Esophagus squamous epithelium (tissue), 5 donors: ENCODE measurements at regions not wholly inside any gene's neighbourhood (a gene's known extent, or its start where the extent isn't known, plus 50 kb on each side); places are given as distances from the start of the nearest gene placed in this dataset.

Source experiments
- DNase-seq: peaks from one replicate; lab custom pipeline; 2025; lab: John Stamatoyannopoulos, UW
- H3K27ac ChIP-seq, 4 donors: fragments of 200-600 bp; sonication (generic); one replicate each; pipeline ENCODE4 v1.5.1; 2016 to 2019; ENCODE audit warnings: mild to moderate bottlenecking in 1 of 4
- H3K27me3 ChIP-seq, 4 donors: fragments of 200-600 bp; sonication (generic); 1 replicate in 3 of 4; 2 replicates in 1 of 4; pipeline versions ENCODE4 v1.5.1 to v1.6.0; 2017 to 2021; ENCODE audit warnings: antibody characterized with exemption in 1 of 4
- H3K36me3 ChIP-seq, 3 donors: fragments of 200-600 bp; sonication (generic); one replicate each; pipeline ENCODE4 v1.5.1; 2016 to 2019
- H3K4me1 ChIP-seq, 3 donors: fragments of 200-600 bp; sonication (generic); one replicate each; pipeline ENCODE4 v1.5.1; 2017 to 2019
- H3K4me3 ChIP-seq, 4 donors: fragments of 200-600 bp; sonication (generic); 1 replicate in 3 of 4; 2 replicates in 1 of 4; pipeline ENCODE4 v1.5.1; 2016 to 2019; ENCODE audit warnings: mild to moderate bottlenecking in 2 of 4, moderate library complexity in 1 of 4
- H3K9me3 ChIP-seq, 3 donors: fragments of 200-600 bp; sonication (generic); one replicate each; pipeline ENCODE4 v1.5.1; 2016 to 2019
- CTCF ChIP-seq, 6 experiments: fragments of 450-650 bp in 4 of 6; fragments of 200-600 bp in 2 of 6; sonication (generic) in 2 of 6; IDR thresholded peaks; one replicate each; pipeline ENCODE4 v1.5.1; 2016 to 2019; ENCODE audit warnings: antibody characterized with exemption in 6 of 6, mild to moderate bottlenecking in 4 of 6, moderate library complexity in 4 of 6
- POLR2A ChIP-seq, 4 donors: fragments of 450-650 bp; IDR thresholded peaks; one replicate each; pipeline ENCODE4 v1.6.1; 2017; ENCODE audit warnings: antibody characterized with exemption in 4 of 4, mild to moderate bottlenecking in 4 of 4, moderate library complexity in 3 of 4
- WGBS, 2 donors: methylation state at CpG; one replicate each; pipeline ENCODE4 v1.1.5; 2018; 5-methylcytosine and 5-hydroxymethylcytosine counted together
- intact Hi-C: fragments of 100-400 bp; cut with DNase I; formaldehyde crosslinking; loops from one replicate; pipeline ENCODE4 v1.15.0; 2022
- donor health status: DM: yes; HTN: yes; CAD: no.

DNA sequence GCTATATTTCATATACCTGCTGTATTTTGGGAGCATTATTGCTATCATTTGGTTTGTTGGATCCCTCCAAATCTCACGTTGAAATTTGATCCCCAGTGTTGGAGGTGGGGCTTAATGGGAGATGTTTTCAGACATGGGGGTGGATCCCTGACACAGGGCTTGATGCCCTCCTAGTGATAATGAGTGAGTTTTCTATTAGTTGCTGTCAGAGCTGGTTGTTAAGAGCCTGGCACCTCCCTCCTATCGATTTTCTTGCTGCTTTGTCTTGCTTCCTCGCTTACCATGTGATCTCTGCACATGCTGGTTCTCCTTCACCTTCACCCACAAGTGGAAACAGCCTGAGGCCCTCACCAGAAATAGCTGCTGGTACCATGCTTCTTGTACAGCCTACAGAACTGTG lies 259.9 kb upstream of the STARD13 start:
- no peak for TF ChIP-seq POLR2A (IDR thresholded peaks at IDR 0.05)
- no peak for TF ChIP-seq CTCF (IDR thresholded peaks at IDR 0.05)
- WGBS, 2 donors: 83 to 84% methylated on average over 3 of the region's 3 CpGs
- H3K36me3 ChIP-seq: no peaks in the 10 kb centered on the region
- no peak overlapping the region for H3K4me3 ChIP-seq
- H3K9me3 ChIP-seq: no peaks in the 10 kb centered on the region
- H3K27me3 ChIP-seq: no peaks in the 10 kb centered on the region
- no peak for DNase-seq
- no peak overlapping the region for H3K27ac ChIP-seq
- intact Hi-C loops: loop anchor here (10.0 kb wide), 1 partner anchor 179 kb away; no protein-coding TSS in a partner anchor
- H3K4me1 ChIP-seq: peaks cover 11 to 32% (median 22%) of the 10 kb centered on the region in 3 donors

- intact Hi-C loops: loop anchor here (10.0 kb wide), 1 partner anchor 178 kb away; no protein-coding TSS in a partner anchor
- TF ChIP-seq CTCF (IDR thresholded peaks at IDR 0.05) (no peak), POLR2A (IDR thresholded peaks at IDR 0.05) (no peak)
- WGBS, 2 donors: 20 to 27% methylated on average over 1 of the region's 1 CpG
- no peaks in the 10 kb centered on the region for H3K9me3 ChIP-seq
- no peak overlapping the region for H3K4me3 ChIP-seq
- no peak for DNase-seq
- H3K27me3 ChIP-seq: no peaks in the 10 kb centered on the region
- no peaks in the 10 kb centered on the region for H3K36me3 ChIP-seq
- no peak overlapping the region for H3K27ac ChIP-seq
- peaks cover 10 to 19% (median 11%) of the 10 kb centered on the region in 3 donors for H3K4me1 ChIP-seq
These were observed 261.5 kb upstream of the STARD13 start for GRCh38 chr13:33547035-33547434.

DNA sequence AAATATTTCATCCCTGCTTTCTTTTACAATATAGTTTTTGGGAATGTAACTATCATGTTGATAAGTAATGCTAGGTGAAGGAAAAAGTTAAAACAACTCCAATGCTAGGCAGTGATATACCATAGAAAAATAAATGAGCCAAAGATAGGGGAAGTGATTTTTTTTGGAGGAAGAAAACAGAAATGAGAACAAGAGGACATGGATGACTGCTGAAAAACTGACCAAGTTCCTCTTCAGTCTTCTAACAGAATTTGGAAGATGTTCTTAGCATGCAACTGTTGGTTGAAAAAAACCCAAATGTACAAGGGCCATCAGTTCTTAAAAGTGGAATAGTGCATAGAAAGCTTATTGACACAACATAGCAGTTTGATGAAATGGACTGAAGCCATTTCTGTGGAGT lies 262.5 kb upstream of the STARD13 start:
- Histone ChIP-seq H3K27ac (no peak overlapping the region), H3K9me3 (no peaks in the 10 kb centered on the region), H3K4me1 (peaks cover 10 to 19% (median 11%) of the 10 kb centered on the region in 3 donors), H3K36me3 (no peaks in the 10 kb centered on the region), H3K27me3 (no peaks in the 10 kb centered on the region), H3K4me3 (no peak overlapping the region)
- TF ChIP-seq POLR2A (IDR thresholded peaks at IDR 0.05) (no peak), CTCF (IDR thresholded peaks at IDR 0.05) (no peak)
- intact Hi-C loops: loop anchor here (10.0 kb wide), 1 partner anchor 177 kb away; no protein-coding TSS in a partner anchor
- DNase-seq: no peak

GRCh38 chr13:33550276-33550675 lies 264.7 kb upstream of the STARD13 start:
- intact Hi-C loops: loop anchor here (10.0 kb wide), 1 partner anchor 955 kb away; no protein-coding TSS in a partner anchor

GRCh38 chr13:33550885-33551284 lies 265.3 kb upstream of the STARD13 start:
- DNase-seq: no peak
- Histone ChIP-seq H3K9me3 (no peaks in the 10 kb centered on the region), H3K36me3 (no peaks in the 10 kb centered on the region), H3K27me3 (no peaks in the 10 kb centered on the region), H3K4me3 (no peak overlapping the region), H3K27ac (no peak overlapping the region), H3K4me1 (no peaks in the 10 kb centered on the region)
- TF ChIP-seq CTCF (IDR thresholded peaks at IDR 0.05) (no peak), POLR2A (IDR thresholded peaks at IDR 0.05) (no peak)
- intact Hi-C loops: loop anchor here (10.0 kb wide), 1 partner anchor 956 kb away; no protein-coding TSS in a partner anchor
- 91 to 96% methylated on average over 2 of the region's 2 CpGs for WGBS, 2 donors

More at GRCh38 chr13:33550276-33550675, 264.7 kb upstream of the STARD13 start:
- DNase-seq: no peak
- Histone ChIP-seq H3K9me3 (no peaks in the 10 kb centered on the region), H3K27ac (no peak overlapping the region), H3K4me1 (no peaks in the 10 kb centered on the region), H3K4me3 (no peak overlapping the region), H3K27me3 (no peaks in the 10 kb centered on the region), H3K36me3 (no peaks in the 10 kb centered on the region)
- no peak for TF ChIP-seq CTCF (IDR thresholded peaks at IDR 0.05)
- no peak for TF ChIP-seq POLR2A (IDR thresholded peaks at IDR 0.05)
- WGBS, 2 donors: 91 to 95% methylated on average over 3 of the region's 3 CpGs
